Liver (tissue), 8 donors: ENCODE measurements at regions not wholly inside any gene's neighbourhood (a gene's known extent, or its start where the extent isn't known, plus 50 kb on each side); places are given as distances from the start of the nearest gene placed in this dataset.

ENCODE experiments used
- DNase-seq: peaks from one replicate; pipeline ENCODE4 v3.0.0-alpha.2; 2017; ENCODE audit warnings: low spot score
- H3K27ac ChIP-seq, 2 donors: one replicate each; pipeline ENCODE4 v1.7.0; 2013; ENCODE audit warnings: inconsistent platforms in 2 of 2, low read length in 2 of 2, control low read depth in 1 of 2, low read depth in 1 of 2, mild to moderate bottlenecking in 1 of 2
- H3K27me3 ChIP-seq, 4 donors: one replicate each; pipeline versions ENCODE4 v1.6.1 to v1.7.0; 2013; ENCODE audit warnings: low read length in 3 of 4, inconsistent platforms in 1 of 4, mild to moderate bottlenecking in 1 of 4, moderate library complexity in 1 of 4; ENCODE audit not compliant: control insufficient read depth in 4 of 4, insufficient read depth in 4 of 4
- H3K36me3 ChIP-seq, 4 donors: one replicate each; pipeline versions ENCODE4 v1.6.1 to v1.7.0; 2013; ENCODE audit warnings: low read length in 3 of 4, mild to moderate bottlenecking in 3 of 4, low read depth in 1 of 4, moderate library complexity in 1 of 4; ENCODE audit not compliant: control insufficient read depth in 4 of 4, insufficient read depth in 3 of 4
- H3K4me1 ChIP-seq, 4 donors: one replicate each; pipeline versions ENCODE4 v1.6.1 to v1.7.0; 2013; ENCODE audit warnings: low read length in 3 of 4, mild to moderate bottlenecking in 3 of 4, moderate library complexity in 1 of 4; ENCODE audit not compliant: control insufficient read depth in 4 of 4, insufficient read depth in 4 of 4
- H3K4me3 ChIP-seq, 3 donors: one replicate each; pipeline versions ENCODE4 v1.6.1 to v1.7.0; 2013; ENCODE audit warnings: low read length in 3 of 3, control low read depth in 1 of 3, low read depth in 1 of 3, mild to moderate bottlenecking in 1 of 3
- H3K9ac ChIP-seq, 2 donors: one replicate each; pipeline ENCODE4 v1.7.0; 2013; ENCODE audit warnings: low read length in 2 of 2, mild to moderate bottlenecking in 2 of 2, moderate library complexity in 2 of 2, control low read depth in 1 of 2, low read depth in 1 of 2
- H3K9me3 ChIP-seq, 4 donors: one replicate each; pipeline versions ENCODE4 v1.6.1 to v1.7.0; 2013; ENCODE audit warnings: low read length in 3 of 4; ENCODE audit not compliant: control insufficient read depth in 4 of 4
- ATF3 ChIP-seq: IDR thresholded peaks from 2 replicates; pipeline ENCODE4 v1.6.1; 2016; ENCODE audit warnings: antibody characterized with exemption
- CTCF ChIP-seq: fragments of 150-350 bp; IDR thresholded peaks from 2 replicates; pipeline ENCODE4 v1.5.1; 2017; ENCODE audit warnings: improper control_type of control experiment, low read depth, low read length; ENCODE audit not compliant: missing input control
- EGR1 ChIP-seq, 2 donors: IDR thresholded peaks; 2 replicates each; pipeline ENCODE4 v1.6.1; 2016 to 2018; ENCODE audit warnings: antibody characterized with exemption in 2 of 2, low read depth in 2 of 2
- FOXA1 ChIP-seq: IDR thresholded peaks from 2 replicates; pipeline ENCODE4 v1.6.1; 2016; ENCODE audit warnings: antibody characterized with exemption
- GABPA ChIP-seq, 2 donors: IDR thresholded peaks in 1 of 2; conservative IDR thresholded peaks in 1 of 2; 2 replicates each; pipeline ENCODE4 v1.6.1; 2016; ENCODE audit warnings: antibody characterized with exemption in 2 of 2, mild to moderate bottlenecking in 1 of 2, moderate library complexity in 1 of 2
- HNF4A ChIP-seq, 2 donors: conservative IDR thresholded peaks; 2 replicates each; pipeline ENCODE4 v1.6.1; 2016; ENCODE audit warnings: antibody characterized with exemption in 2 of 2, mild to moderate bottlenecking in 2 of 2
- HNF4G ChIP-seq: IDR thresholded peaks from 2 replicates; pipeline ENCODE4 v1.6.1; 2016; ENCODE audit warnings: antibody characterized with exemption
- MAX ChIP-seq: IDR thresholded peaks from 2 replicates; pipeline ENCODE4 v1.6.1; 2016; ENCODE audit warnings: antibody characterized with exemption
- NR2F2 ChIP-seq: IDR thresholded peaks from 2 replicates; pipeline ENCODE4 v1.6.1; 2016; ENCODE audit warnings: antibody characterized with exemption
- RAD21 ChIP-seq, 2 donors: IDR thresholded peaks; 2 replicates each; pipeline ENCODE4 v1.6.1; 2016; ENCODE audit warnings: antibody characterized with exemption in 2 of 2, mild to moderate bottlenecking in 2 of 2
- REST ChIP-seq: IDR thresholded peaks from 2 replicates; pipeline ENCODE4 v1.6.1; 2016; ENCODE audit warnings: antibody characterized with exemption, mild to moderate bottlenecking
- RXRA ChIP-seq, 2 donors: IDR thresholded peaks; 2 replicates each; pipeline ENCODE4 v1.6.1; 2017 to 2018; ENCODE audit warnings: antibody characterized with exemption in 2 of 2, mild to moderate bottlenecking in 1 of 2
- TAF1 ChIP-seq: conservative IDR thresholded peaks from 2 replicates; pipeline ENCODE4 v1.6.1; 2016; ENCODE audit warnings: antibody characterized with exemption, mild to moderate bottlenecking
- YY1 ChIP-seq: IDR thresholded peaks from 2 replicates; pipeline ENCODE4 v1.6.1; 2016; ENCODE audit warnings: antibody characterized with exemption, mild to moderate bottlenecking
- ZBTB33 ChIP-seq: IDR thresholded peaks from 2 replicates; pipeline ENCODE4 v1.6.1; 2016; ENCODE audit warnings: antibody characterized with exemption
- WGBS: extraction: QIAGEN DNeasy Blood & Tissue Kit; methylation state at CpG from one replicate; pipeline ENCODE4 v1.1.7; 2013; 5-methylcytosine and 5-hydroxymethylcytosine counted together
- donor health status: healthy.
- donor health status: healthy.
- donor health status: healthy.
- donor health status: healthy.
- donor health status: healthy.

GRCh38 chr5:15385553-15385952, 114.4 kb upstream of the FBXL7 start:
- no peak for DNase-seq
- 88% methylated on average over 18 of the region's 18 CpGs for WGBS
- TF ChIP-seq GABPA (IDR thresholded peaks at IDR 0.05 in 1 of 2, conservative IDR thresholded peaks at IDR 0.05 in 1 of 2): no peak
- no peak for TF ChIP-seq FOXA1
- no peak for TF ChIP-seq HNF4A (conservative IDR thresholded peaks at IDR 0.05)
- no peak overlapping the region for H3K4me3 ChIP-seq
- H3K36me3 ChIP-seq: no peaks in the 10 kb centered on the region
- H3K4me1 ChIP-seq: no peaks in the 10 kb centered on the region
- no peaks in the 10 kb centered on the region for H3K27me3 ChIP-seq
- no peak overlapping the region for H3K27ac ChIP-seq
- no peaks in the 10 kb centered on the region for H3K9me3 ChIP-seq
- no peak overlapping the region for H3K9ac ChIP-seq

- 83% methylated on average over 12 of the region's 12 CpGs for WGBS
- Histone ChIP-seq H3K27ac (no peak overlapping the region), H3K9me3 (no peaks in the 10 kb centered on the region), H3K4me1 (no peaks in the 10 kb centered on the region), H3K9ac (no peak overlapping the region), H3K4me3 (no peak overlapping the region), H3K27me3 (no peaks in the 10 kb centered on the region), H3K36me3 (no peaks in the 10 kb centered on the region)
- TF ChIP-seq NR2F2 (no peak), ZBTB33 (no peak), FOXA1 (no peak), CTCF (no peak), TAF1 (no peak)
- no peak for DNase-seq
These were observed 114.9 kb upstream of the FBXL7 start for GRCh38 chr5:15385037-15385436.

- 84% methylated on average over 16 of the region's 16 CpGs for WGBS
- no peak overlapping the region for H3K4me3 ChIP-seq
- TF ChIP-seq MAX (no peak), FOXA1 (no peak), HNF4G (no peak), NR2F2 (no peak), GABPA (IDR thresholded peaks at IDR 0.05 in 1 of 2, conservative IDR thresholded peaks at IDR 0.05 in 1 of 2) (no peak), YY1 (no peak), CTCF (no peak), REST (no peak), EGR1 (IDR thresholded peaks at IDR 0.05; ENCODE audit: low read depth in 2 of 2) (no peak), HNF4A (conservative IDR thresholded peaks at IDR 0.05) (no peak), RXRA (IDR thresholded peaks at IDR 0.05) (no peak), ATF3 (no peak), RAD21 (IDR thresholded peaks at IDR 0.05) (no peak), ZBTB33 (no peak), TAF1 (no peak)
- no peak overlapping the region for H3K27ac ChIP-seq
- H3K27me3 ChIP-seq: no peaks in the 10 kb centered on the region
- H3K9me3 ChIP-seq: no peaks in the 10 kb centered on the region
- DNase-seq: no peak
- H3K9ac ChIP-seq: no peak overlapping the region
- no peaks in the 10 kb centered on the region for H3K36me3 ChIP-seq
- no peaks in the 10 kb centered on the region for H3K4me1 ChIP-seq
These were observed 115.4 kb upstream of the FBXL7 start for GRCh38 chr5:15384581-15384980.
